NCI-H69 (cell line): ENCODE measurements at regions not wholly inside any gene's neighbourhood (a gene's known extent, or its start where the extent isn't known, plus 50 kb on each side); places are given as distances from the start of the nearest gene placed in this dataset.

Experiments
- DNase-seq: peaks from one replicate; lab custom pipeline; 2025; lab: John Stamatoyannopoulos, UW

GRCh38 chr1:110765640-110766335, 91.0 kb upstream of the KCNA3 start:
- DNase-seq: peak; percentile 38

GRCh38 chr1:110763149-110763548, 88.4 kb upstream of the KCNA3 start:
- no peak for DNase-seq

DNA sequence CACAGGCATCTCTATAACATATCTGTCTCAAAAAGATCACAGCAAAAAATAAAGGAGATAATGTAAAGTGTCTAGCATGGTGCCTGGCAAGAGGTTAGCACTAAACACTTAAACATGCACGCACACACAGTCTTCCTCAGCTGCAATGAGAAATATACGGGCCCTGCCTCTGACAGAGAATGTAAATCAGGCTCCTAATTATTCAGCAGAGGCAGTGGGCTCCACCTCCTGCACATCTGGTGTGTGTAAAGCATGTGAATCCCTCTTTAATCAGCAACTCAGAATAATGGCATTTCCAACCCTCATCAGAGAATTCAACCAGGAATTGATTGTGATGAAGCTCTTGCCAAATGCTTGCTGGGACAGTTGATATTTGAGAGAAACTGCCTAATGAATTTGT, 85.6 kb upstream of the KCNA3 start:
- DNase-seq: peak; percentile 39

DNA sequence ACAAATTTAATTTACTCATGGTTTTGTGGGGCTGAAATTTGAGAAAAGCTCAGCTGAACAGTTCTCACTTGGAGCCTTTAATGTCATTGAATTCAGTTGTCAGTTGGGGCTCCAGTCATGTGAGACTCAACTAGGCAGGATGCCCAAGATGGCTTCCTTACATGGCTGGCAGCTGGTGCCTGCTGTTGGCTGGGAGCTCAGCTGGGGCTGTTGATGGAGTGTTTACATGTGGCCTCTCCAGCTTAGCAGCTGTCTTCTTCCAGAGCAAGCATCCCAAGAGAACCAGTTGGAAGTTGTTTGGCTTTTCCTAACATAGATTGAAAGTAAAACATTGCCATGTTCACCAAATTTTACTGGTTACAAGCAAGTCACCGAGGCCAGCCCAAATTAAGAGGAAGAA, 81.8 kb upstream of the KCNA3 start:
- DNase-seq: peak; percentile 40

DNA sequence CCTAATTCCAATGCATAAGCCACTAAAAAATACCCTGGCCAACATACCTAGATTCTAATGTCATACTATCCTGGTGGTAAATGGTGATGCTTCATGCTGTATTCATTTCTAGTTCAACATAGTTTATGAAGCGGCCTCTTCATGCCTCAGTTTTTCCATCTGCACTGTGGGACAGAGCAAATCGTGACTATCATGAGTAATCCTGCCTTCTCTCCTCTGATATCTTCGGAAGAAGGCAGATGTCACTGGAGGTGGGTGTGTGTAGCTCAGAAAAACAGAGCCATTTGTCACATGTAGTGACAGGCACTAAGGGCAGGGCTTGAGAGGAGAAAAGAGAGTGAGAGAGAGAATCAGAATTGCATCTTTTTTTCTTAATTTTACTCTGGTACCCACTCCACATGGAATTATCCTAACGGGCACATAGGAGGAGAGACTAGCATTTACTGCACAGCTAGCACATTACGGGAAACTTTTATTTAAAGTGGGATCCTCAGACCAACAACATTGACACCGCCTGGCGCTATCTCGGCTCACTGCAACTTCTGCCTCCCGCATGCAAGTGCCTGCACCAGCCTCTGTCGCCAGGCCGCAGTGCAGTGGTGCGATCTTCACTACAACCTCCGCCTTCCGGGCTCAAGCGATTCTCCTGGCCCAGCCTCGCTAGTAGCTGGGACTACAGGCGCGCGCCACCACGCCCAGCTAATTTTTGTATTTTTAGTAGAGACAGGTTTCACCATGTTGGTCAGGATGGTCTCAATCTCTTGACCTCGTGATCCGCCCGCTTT, 78.4 kb upstream of the KCNA3 start:
- DNase-seq: no peak

GRCh38 chr1:110750562-110750961, 75.8 kb upstream of the KCNA3 start:
- DNase-seq: peak; percentile 11

DNA sequence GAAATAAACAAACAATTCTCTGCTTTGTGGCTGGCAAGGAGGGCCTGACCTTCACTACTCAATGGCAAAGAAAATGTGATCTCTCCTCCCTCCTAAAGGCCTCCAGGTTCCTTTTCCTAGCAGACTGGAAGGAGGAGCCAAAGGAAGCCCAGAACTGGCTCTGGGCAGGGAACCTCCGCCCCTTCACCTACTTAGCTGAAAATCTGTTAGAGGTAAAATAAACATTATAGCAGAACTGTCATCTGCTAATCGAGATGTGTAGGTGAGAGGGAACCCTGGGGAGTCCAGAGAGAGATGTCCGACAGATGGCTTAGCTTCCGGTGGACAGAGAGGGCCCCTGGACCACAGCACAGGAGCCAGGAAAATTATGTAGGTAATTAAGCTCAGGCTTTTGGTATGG, 75.2 kb upstream of the KCNA3 start:
- DNase-seq: peak; percentile 80

GRCh38 chr1:110746644-110747259, 72.0 kb upstream of the KCNA3 start:
- no peak for DNase-seq

- no peak for DNase-seq
Observed at GRCh38 chr1:110743397-110743796, 68.7 kb upstream of the KCNA3 start.

DNA sequence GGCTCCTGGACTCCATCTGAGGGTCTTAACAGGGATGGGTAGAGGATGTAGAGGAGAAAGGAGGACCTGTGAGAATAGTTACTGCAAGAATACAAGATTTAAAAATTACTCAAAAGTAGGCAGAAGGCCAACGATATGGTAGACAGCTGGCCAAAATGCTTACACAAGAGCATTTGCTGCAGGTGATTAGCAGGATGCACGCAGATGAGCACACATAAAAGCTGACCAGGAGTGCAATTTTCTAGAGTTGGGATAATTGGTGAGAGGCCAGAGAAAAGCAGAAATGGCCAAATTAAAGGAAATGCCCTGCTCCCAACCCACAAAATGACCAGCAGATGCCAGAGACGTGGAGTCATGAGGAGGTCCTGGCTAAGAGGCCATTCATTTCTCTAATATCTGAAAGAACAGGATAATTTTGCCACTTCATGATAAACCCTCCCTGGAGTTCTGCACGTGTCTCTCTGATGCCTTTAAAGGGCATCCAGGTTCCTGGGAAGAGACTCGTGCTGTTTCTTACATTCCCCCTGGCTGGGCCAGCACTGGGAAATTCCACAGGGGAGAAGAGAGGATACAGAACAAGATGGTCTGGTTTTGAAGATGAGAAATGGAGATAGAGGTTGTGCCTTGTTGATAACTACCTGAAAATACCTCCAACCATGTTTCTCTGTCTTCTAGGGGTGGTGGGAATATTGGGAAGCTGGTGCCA, 62.3 kb upstream of the KCNA3 start:
- peak; percentile 60 for DNase-seq

DNA sequence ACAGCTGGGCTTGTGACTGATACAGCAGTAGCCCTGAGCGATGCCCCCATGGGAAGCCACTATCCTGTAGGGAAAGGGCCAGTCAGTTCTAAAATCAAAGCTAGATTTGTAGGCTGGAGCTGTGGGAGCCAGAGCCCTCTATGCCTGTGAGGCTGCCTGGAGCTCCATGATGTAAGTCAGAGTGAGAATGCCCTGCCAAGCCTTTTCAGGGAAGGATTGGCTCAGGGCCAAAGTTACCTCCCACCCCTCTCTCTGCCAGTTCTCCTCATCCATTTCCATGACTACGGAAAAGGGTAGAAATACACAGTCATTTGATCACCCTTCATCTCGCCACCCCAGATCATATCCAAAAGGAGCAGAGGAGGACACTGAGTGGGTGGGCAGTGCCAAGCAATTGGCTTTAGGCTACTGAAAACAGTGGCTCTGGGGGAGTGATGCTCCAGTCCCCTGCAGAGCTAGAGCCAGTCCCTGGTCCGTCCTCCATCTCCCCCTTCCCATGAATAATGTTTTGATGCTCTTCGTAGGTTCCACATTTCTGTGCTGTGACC, 59.5 kb upstream of the KCNA3 start:
- peak; percentile 65 for DNase-seq

GRCh38 chr1:110731529-110731928, 56.8 kb upstream of the KCNA3 start:
- no peak for DNase-seq

- no peak for DNase-seq
Observed at GRCh38 chr1:110728388-110729001, 53.8 kb upstream of the KCNA3 start.

- DNase-seq: no peak
Observed at GRCh38 chr1:110727246-110727645, 52.5 kb upstream of the KCNA3 start.

- DNase-seq: no peak
Observed at GRCh38 chr1:110726755-110727154, 52.0 kb upstream of the KCNA3 start.
